NT2/D1 (cell line): ENCODE measurements at regions not wholly inside any gene's neighbourhood (a gene's known extent, or its start where the extent isn't known, plus 50 kb on each side); places are given as distances from the start of the nearest gene placed in this dataset.

ENCODE experiments used
- SUZ12 ChIP-seq: IDR thresholded peaks from 2 replicates; pipeline ENCODE4 v1.6.1; 2011; ENCODE audit not compliant: insufficient read length, insufficient read depth; ENCODE audit errors: extremely low read depth
- YY1 ChIP-seq: IDR thresholded peaks from 2 replicates; pipeline ENCODE4 v1.6.1; 2011; ENCODE audit not compliant: insufficient read length, insufficient read depth
- ZNF274 ChIP-seq: IDR thresholded peaks from 2 replicates; pipeline ENCODE4 v1.6.1; 2011; ENCODE audit warnings: mild to moderate bottlenecking, low read depth, low read length

GRCh38 chr11:135006800-135007199 lies 594.8 kb upstream of the B3GAT1 start:
- TF ChIP-seq SUZ12 (no peak), ZNF274 (no peak), YY1 (no peak)
